GM12878 (cell line): ENCODE measurements at regions not wholly inside any gene's neighbourhood (a gene's known extent, or its start where the extent isn't known, plus 50 kb on each side); places are given as distances from the start of the nearest gene placed in this dataset.

ENCODE experiments used
- ATAC-seq: fragments of 200-7000 bp; cut with Tn5 transposase; 3 replicates; pipeline ENCODE4 v1.9.1; 2020; ENCODE audit warnings: mild to moderate bottlenecking, moderate library complexity
- BruUV-seq: library from RNA; stranded (reverse); fragments of 400-500 nt; replicated peaks from 2 replicates; lab custom pipeline; 2021; lab: Mats Ljungman, UMichigan
- CTCF ChIA-PET: fragments of 300-600 bp; sonication (Branson Sonifier 250); formaldehyde crosslinking; extraction: SDS; loops from one replicate; lab custom pipeline; 2021; ENCODE audit warnings: inconsistent platforms; lab: Yijun Ruan, JAX
- POLR2A ChIA-PET: fragments of 350-600 bp; formaldehyde crosslinking; extraction: SDS; loops from one replicate; lab custom pipeline; 2021; ENCODE audit warnings: inconsistent platforms; lab: Charles Lee
- RAD21 ChIA-PET: fragments of 300-600 bp; sonication (Branson Sonifier 250); formaldehyde crosslinking; loops from one replicate; lab custom pipeline; 2023; ENCODE audit warnings: antibody characterized with exemption; ENCODE audit not compliant: unreplicated experiment; lab: Charles Lee
- SMC1A ChIA-PET: fragments of 300-600 bp; sonication (Branson Sonifier 250); formaldehyde crosslinking; loops from one replicate; lab custom pipeline; 2023; ENCODE audit not compliant: unreplicated experiment, uncharacterized antibody; lab: Charles Lee
- DNase-seq: peaks from one replicate; pipeline ENCODE4 v3.0.0-alpha.2; 2011; ENCODE audit warnings: low read depth, low spot score
- FAIRE-seq: peaks from 3 replicates; lab custom pipeline; 2011; peaks lifted over from hg19 to GRCh38; lab: Jason Lieb, UNC
- H2AFZ ChIP-seq: 2 replicates; pipeline ENCODE4 v1.6.0; 2011; ENCODE audit warnings: low read depth, low read length, control low read depth; ENCODE audit not compliant: control insufficient read depth
- H3K27ac ChIP-seq: 2 replicates; pipeline ENCODE4 v1.5.1; 2011; ENCODE audit warnings: control low read depth; ENCODE audit not compliant: control insufficient read depth, insufficient read depth
- H3K27me3 ChIP-seq, 2 experiments: replicated peaks in 1 of 2; 2 replicates each; pipeline versions ENCODE4 v1.6.0 to v1.6.1; 2011; ENCODE audit warnings: low read length in 1 of 2; ENCODE audit not compliant: control insufficient read depth in 2 of 2, insufficient read depth in 2 of 2
- H3K36me3 ChIP-seq, 2 experiments: 2 replicates each; pipeline ENCODE4 v1.5.1; 2011; ENCODE audit warnings: low read length in 1 of 2; ENCODE audit not compliant: control insufficient read depth in 2 of 2, insufficient read depth in 2 of 2
- H3K4me1 ChIP-seq: 2 replicates; pipeline ENCODE4 v1.6.1; 2011; ENCODE audit warnings: mild to moderate bottlenecking, low read length, moderate library complexity, mixed read lengths; ENCODE audit not compliant: control insufficient read depth, insufficient read depth
- H3K4me2 ChIP-seq: 2 replicates; pipeline ENCODE4 v1.6.0; 2011; ENCODE audit warnings: control low read depth; ENCODE audit not compliant: control insufficient read depth, insufficient read depth
- H3K4me3 ChIP-seq: fragments of 200-600 bp; sonication (generic); 2 replicates; pipeline ENCODE4 v1.5.1; 2016
- H3K79me2 ChIP-seq: 2 replicates; pipeline ENCODE4 v1.6.0; 2011; ENCODE audit warnings: low read length; ENCODE audit not compliant: control insufficient read depth, insufficient read depth
- H3K9ac ChIP-seq: 2 replicates; pipeline ENCODE4 v1.8.0; 2011; ENCODE audit warnings: low read length, control low read depth, mixed read lengths; ENCODE audit not compliant: control insufficient read depth, insufficient read depth
- H3K9me3 ChIP-seq: replicated peaks from 3 replicates; pipeline ENCODE4 v1.5.1; 2011; ENCODE audit warnings: mild to moderate bottlenecking, low read length; ENCODE audit not compliant: control insufficient read depth, insufficient read depth
- H4K20me1 ChIP-seq: 2 replicates; pipeline ENCODE4 v1.6.0; 2011; ENCODE audit not compliant: control insufficient read depth, insufficient read depth
- CBFB ChIP-seq: IDR thresholded peaks from 2 replicates; pipeline ENCODE4 v1.6.1; 2016; ENCODE audit warnings: antibody characterized with exemption, low read depth
- CEBPB ChIP-seq, 2 experiments: fragments of 150-350 bp in 1 of 2; IDR thresholded peaks; 2 replicates each; pipeline ENCODE4 v1.6.1; 2012 to 2014; ENCODE audit warnings: low read depth in 2 of 2, low read length in 2 of 2, borderline replicate concordance in 1 of 2, inconsistent platforms in 1 of 2
- CREM ChIP-seq: IDR thresholded peaks from 2 replicates; pipeline ENCODE4 v1.6.1; 2014; ENCODE audit warnings: antibody characterized with exemption, low read depth
- ETV6 ChIP-seq, 2 experiments: fragments of 450-650 bp in 1 of 2; IDR thresholded peaks in 1 of 2; conservative IDR thresholded peaks in 1 of 2; 2 replicates each; pipeline ENCODE4 v1.6.1; 2014; ENCODE audit warnings: antibody characterized with exemption in 1 of 2, borderline replicate concordance in 1 of 2, low read depth in 1 of 2, mild to moderate bottlenecking in 1 of 2, moderate library complexity in 1 of 2
- FOXK2 ChIP-seq: fragments of 450-650 bp; IDR thresholded peaks from 2 replicates; pipeline ENCODE4 v1.6.1; 2017; ENCODE audit warnings: mild to moderate bottlenecking, moderate library complexity
- MXI1 ChIP-seq: fragments of 150-350 bp; IDR thresholded peaks from 2 replicates; pipeline ENCODE4 v1.6.1; 2011; ENCODE audit warnings: low read depth, mild to moderate bottlenecking, inconsistent platforms, low read length, improper control_type of control experiment
- NR2F1 ChIP-seq: fragments of 450-650 bp; conservative IDR thresholded peaks from 2 replicates; pipeline ENCODE4 v1.6.1; 2017; ENCODE audit warnings: mild to moderate bottlenecking
- PBX3 ChIP-seq: IDR thresholded peaks from 2 replicates; pipeline ENCODE4 v1.6.1; 2011; ENCODE audit warnings: mild to moderate bottlenecking, low read depth, low read length, moderate library complexity; ENCODE audit not compliant: insufficient replicate concordance
- POLR2AphosphoS5 ChIP-seq: IDR thresholded peaks from 2 replicates; pipeline ENCODE4 v1.6.1; 2011; ENCODE audit warnings: mild to moderate bottlenecking, low read length, inconsistent platforms
- RELA ChIP-seq: fragments of 450-650 bp; IDR thresholded peaks from 2 replicates; pipeline ENCODE4 v1.8.0; 2014; ENCODE audit warnings: borderline replicate concordance; ENCODE audit not compliant: partially characterized antibody
- SMC3 ChIP-seq: IDR thresholded peaks from 2 replicates; pipeline ENCODE4 v1.6.1; 2011; ENCODE audit warnings: low read length, improper control_type of control experiment, borderline replicate concordance
- YY1 ChIP-seq: IDR thresholded peaks from 2 replicates; pipeline ENCODE4 v1.6.1; 2011; ENCODE audit warnings: low read depth, mild to moderate bottlenecking, low read length
- ZBED1 ChIP-seq: IDR thresholded peaks from 2 replicates; pipeline ENCODE4 v1.6.1; 2016; ENCODE audit warnings: borderline replicate concordance
- ZNF207 ChIP-seq: fragments of 450-650 bp; IDR thresholded peaks from 2 replicates; pipeline ENCODE4 v1.6.1; 2014; ENCODE audit warnings: antibody characterized with exemption, mild to moderate bottlenecking, borderline replicate concordance
- ZNF217 ChIP-seq: fragments of 450-650 bp; IDR thresholded peaks from 2 replicates; pipeline ENCODE4 v1.6.1; 2017; ENCODE audit warnings: antibody characterized with exemption, mild to moderate bottlenecking
- ZNF24 ChIP-seq: fragments of 450-650 bp; IDR thresholded peaks from 2 replicates; pipeline ENCODE4 v1.6.1; 2017; ENCODE audit warnings: antibody characterized with exemption, mild to moderate bottlenecking
- ZSCAN29 ChIP-seq: fragments of 450-650 bp; IDR thresholded peaks from 2 replicates; pipeline ENCODE4 v1.6.1; 2017; ENCODE audit warnings: mild to moderate bottlenecking, moderate library complexity
- WGBS: methylation state at CpG from one replicate; pipeline ENCODE4 v1.1.6; 2016; ENCODE audit warnings: low lambda C conversion rate; ENCODE audit not compliant: insufficient replicate concordance, insufficient coverage; ENCODE audit errors: missing lambda C conversion rate; 5-methylcytosine and 5-hydroxymethylcytosine counted together
- in situ Hi-C: fragments of 300-500 bp; cut with MboI; formaldehyde crosslinking; loops from 9 replicates; pipeline ENCODE4 v1.14.3; 2018; ENCODE audit warnings: mixed read lengths
- intact Hi-C: fragments of 100-400 bp; cut with micrococcal nuclease; formaldehyde crosslinking; loops from one replicate; pipeline ENCODE4 v1.14.2; 2022; ENCODE audit not compliant: unreplicated experiment
- TF ChIP-seq, protein P1 (sequence below): fragments of 450-650 bp; IDR thresholded peaks from 2 replicates; pipeline ENCODE4 v1.6.1; 2017; ENCODE audit warnings: borderline replicate concordance
- TF ChIP-seq, protein P2 (sequence below): IDR thresholded peaks from 2 replicates; pipeline ENCODE4 v1.6.1; 2011; ENCODE audit warnings: borderline replicate concordance, low read depth, mild to moderate bottlenecking, moderate library complexity, mixed read lengths, low read length; ENCODE audit not compliant: insufficient read depth; ENCODE audit errors: extremely low read length

DNA sequence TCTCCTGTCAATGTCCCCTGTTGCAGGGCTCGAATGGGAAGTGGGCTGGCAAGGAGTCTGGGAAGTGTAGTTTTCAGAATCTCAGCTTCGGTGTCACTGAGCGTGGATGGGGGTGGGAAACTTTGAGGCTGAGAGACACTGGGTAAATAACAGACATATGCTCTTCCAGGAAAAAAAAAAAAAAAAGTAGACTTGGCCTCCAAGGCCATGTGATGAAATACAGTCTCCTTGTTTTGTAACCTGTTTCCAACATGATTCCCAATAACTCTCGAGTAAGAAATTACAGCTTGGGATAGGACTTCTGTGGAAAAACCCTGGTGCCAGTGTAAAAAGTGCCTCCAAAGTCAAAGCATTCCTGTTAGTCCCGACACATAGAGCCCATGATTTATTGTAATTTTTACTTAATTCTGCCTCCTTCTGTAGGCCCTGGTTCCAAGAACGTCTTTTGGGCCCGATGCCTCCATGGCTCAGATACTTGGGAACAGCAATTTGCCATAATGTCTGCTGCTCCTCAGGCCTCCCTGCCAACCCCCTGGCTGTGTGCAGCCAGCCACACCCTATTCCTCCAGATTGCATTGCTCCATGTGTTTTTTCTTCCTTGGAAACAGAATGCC lies 119.5 kb upstream of the TNC start:
- FAIRE-seq (no peak), DNase-seq (no peak)
- BruUV-seq, result no TSS peak

More for the DNA sequence above, 119.5 kb upstream of the TNC start:
- H3K27me3 ChIP-seq, result no peaks in the 10 kb centered on the region; a peak in 1 of 4 replicates
- RAD21 ChIA-PET, result no interaction called here
- intact Hi-C loops, result no loop called here
- no peaks in the 10 kb centered on the region for H3K9me3 ChIP-seq
- in situ Hi-C loops, result no loop called here
- H3K27ac ChIP-seq, result no peak overlapping the region
- 47% methylated on average over 7 of the region's 7 CpGs for WGBS
- no peak overlapping the region for H2AFZ ChIP-seq
- no peak for ATAC-seq
- H3K4me1 ChIP-seq, result no peaks in the 10 kb centered on the region
- no peak for TF ChIP-seq MXI1
- no peak for TF ChIP-seq ZNF217
- TF ChIP-seq YY1, result no peak
- TF ChIP-seq CEBPB (IDR thresholded peaks at IDR 0.05; ENCODE audit: borderline replicate concordance in 1 of 2, low read depth in 2 of 2, low read length in 2 of 2), result no peak
- no peak for TF ChIP-seq ZBED1
- no peak for TF ChIP-seq PBX3
- TF ChIP-seq SMC3, result no peak
- no peak for TF ChIP-seq ZNF24
- no peak for TF ChIP-seq ZNF207
- no peak for TF ChIP-seq CREM
- no peak for TF ChIP-seq RELA
- TF ChIP-seq, protein P1, sequence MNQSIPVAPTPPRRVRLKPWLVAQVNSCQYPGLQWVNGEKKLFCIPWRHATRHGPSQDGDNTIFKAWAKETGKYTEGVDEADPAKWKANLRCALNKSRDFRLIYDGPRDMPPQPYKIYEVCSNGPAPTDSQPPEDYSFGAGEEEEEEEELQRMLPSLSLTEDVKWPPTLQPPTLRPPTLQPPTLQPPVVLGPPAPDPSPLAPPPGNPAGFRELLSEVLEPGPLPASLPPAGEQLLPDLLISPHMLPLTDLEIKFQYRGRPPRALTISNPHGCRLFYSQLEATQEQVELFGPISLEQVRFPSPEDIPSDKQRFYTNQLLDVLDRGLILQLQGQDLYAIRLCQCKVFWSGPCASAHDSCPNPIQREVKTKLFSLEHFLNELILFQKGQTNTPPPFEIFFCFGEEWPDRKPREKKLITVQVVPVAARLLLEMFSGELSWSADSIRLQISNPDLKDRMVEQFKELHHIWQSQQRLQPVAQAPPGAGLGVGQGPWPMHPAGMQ, result no peak
- TF ChIP-seq NR2F1, result no peak
- TF ChIP-seq, protein P2, sequence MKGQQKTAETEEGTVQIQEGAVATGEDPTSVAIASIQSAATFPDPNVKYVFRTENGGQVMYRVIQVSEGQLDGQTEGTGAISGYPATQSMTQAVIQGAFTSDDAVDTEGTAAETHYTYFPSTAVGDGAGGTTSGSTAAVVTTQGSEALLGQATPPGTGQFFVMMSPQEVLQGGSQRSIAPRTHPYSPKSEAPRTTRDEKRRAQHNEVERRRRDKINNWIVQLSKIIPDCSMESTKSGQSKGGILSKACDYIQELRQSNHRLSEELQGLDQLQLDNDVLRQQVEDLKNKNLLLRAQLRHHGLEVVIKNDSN, result no peak
- no peak for TF ChIP-seq POLR2AphosphoS5
- no peak for TF ChIP-seq ZSCAN29
- no peak for TF ChIP-seq CBFB
- TF ChIP-seq ETV6 (conservative IDR thresholded peaks at IDR 0.05 in 1 of 2, IDR thresholded peaks at IDR 0.05 in 1 of 2; ENCODE audit: borderline replicate concordance in 1 of 2, low read depth in 1 of 2), result no peak
- TF ChIP-seq FOXK2, result no peak
- TF ChIP-seq, all 136 proteins: peak for 0
- H3K4me2 ChIP-seq, result no peak overlapping the region
- no peaks in the 10 kb centered on the region for H3K79me2 ChIP-seq
- SMC1A ChIA-PET, result no interaction called here
- H3K4me3 ChIP-seq, result no peak overlapping the region
- no peak overlapping the region for H3K9ac ChIP-seq
- H3K36me3 ChIP-seq, result no peaks in the 10 kb centered on the region
- POLR2A ChIA-PET, result no interaction called here
- CTCF ChIA-PET, result interaction anchor here (1.5 kb wide), 1 partner anchor 10 kb away, joined by 5 read pairs; no protein-coding TSS in a partner anchor
- H4K20me1 ChIP-seq, result no peaks in the 10 kb centered on the region
